Ovary (tissue), 7 donors: ENCODE measurements at regions not wholly inside any gene's neighbourhood (a gene's known extent, or its start where the extent isn't known, plus 50 kb on each side); places are given as distances from the start of the nearest gene placed in this dataset.
"Not testable (repeated sequence)": the region's sequence is repeated elsewhere in the genome, so short reads cannot be mapped to it uniquely, and the experiment has no call there.

ENCODE experiments used
- DNase-seq, 5 donors: peaks; one replicate each; pipeline ENCODE4 v3.0.0-alpha.2; 2019 to 2020
- H3K27ac ChIP-seq, 2 donors: fragments of 200-600 bp; one replicate each; pipeline versions ENCODE4 v1.5.1 to v1.8.0; 2019 to 2022
- H3K27me3 ChIP-seq: fragments of 200-600 bp; one replicate; pipeline ENCODE4 v1.8.0; 2022
- H3K36me3 ChIP-seq: fragments of 200-600 bp; sonication (generic); one replicate; pipeline ENCODE4 v1.5.1; 2019
- H3K4me1 ChIP-seq: one replicate; pipeline ENCODE4 v1.8.1; 2013; ENCODE audit warnings: mild to moderate bottlenecking, moderate library complexity; ENCODE audit not compliant: insufficient read depth
- H3K4me3 ChIP-seq: fragments of 200-600 bp; sonication (generic); one replicate; pipeline ENCODE4 v1.5.1; 2017
- H3K9me3 ChIP-seq, 2 donors: fragments of 200-600 bp in 1 of 2; sonication (generic) in 1 of 2; one replicate each; pipeline versions ENCODE4 v1.5.1 to v1.8.1; 2013 to 2019; ENCODE audit warnings: mild to moderate bottlenecking in 1 of 2, moderate library complexity in 1 of 2
- CTCF ChIP-seq, 3 donors: fragments of 450-650 bp in 2 of 3; fragments of 200-600 bp in 1 of 3; IDR thresholded peaks; one replicate each; pipeline versions ENCODE4 v1.5.1 to v1.8.0; 2016 to 2022; ENCODE audit warnings: antibody characterized with exemption in 3 of 3, mild to moderate bottlenecking in 1 of 3
- EP300 ChIP-seq: sonication (generic); formaldehyde crosslinking; IDR thresholded peaks from one replicate; pipeline ENCODE4 v1.6.1; 2017; ENCODE audit warnings: antibody characterized with exemption
- POLR2A ChIP-seq: fragments of 450-650 bp; IDR thresholded peaks from one replicate; pipeline ENCODE4 v1.6.1; 2017; ENCODE audit warnings: antibody characterized with exemption, mild to moderate bottlenecking, moderate library complexity
- WGBS, 3 donors: extraction: QIAGEN DNeasy Blood & Tissue Kit in 1 of 3; methylation state at CpG; one replicate each; pipeline versions ENCODE4 v1.1.5 to v1.1.7; 2013 to 2017; 5-methylcytosine and 5-hydroxymethylcytosine counted together
- intact Hi-C, 4 donors: fragments of 100-400 bp; cut with DNase I; formaldehyde crosslinking; loops; one replicate each; pipeline versions ENCODE4 v1.11.0 to v1.15.1; 2022 to 2023
- donor health status: DM: no; HTN: no; CAD: no; lungs with moderate emphysema.
- donor health status: DM: no; HTN: no; CAD: no.
- donor health status: Bipolar disorder and iron deficiency.
- donor health status: DM: no; HTN: no; CAD: no.
- donor health status: DM: yes; HTN: yes; CAD: no.

DNA sequence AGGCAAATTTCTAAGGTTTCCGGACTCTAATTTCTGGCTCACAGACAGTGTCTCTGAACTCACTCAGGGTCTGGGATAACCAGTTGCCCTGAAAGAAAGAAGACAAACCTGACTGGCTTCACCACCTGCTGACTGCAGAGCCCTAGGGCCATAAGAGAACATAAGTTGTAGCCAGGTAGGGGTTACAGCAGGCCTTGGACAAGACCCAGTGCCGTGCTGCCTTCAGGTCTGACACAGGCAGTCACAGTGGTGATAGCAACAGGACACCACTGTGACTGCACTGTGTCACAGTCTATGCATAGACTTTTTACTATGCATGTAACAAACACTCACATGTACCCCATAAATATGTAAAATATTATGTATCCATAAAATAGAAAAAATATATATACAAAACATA lies 508.5 kb downstream of the PID1 start:
- Histone ChIP-seq H3K27me3 (no peaks in the 10 kb centered on the region), H3K27ac (no peak overlapping the region), H3K4me1 (no peaks in the 10 kb centered on the region), H3K9me3 (no peaks in the 10 kb centered on the region), H3K4me3 (no peak overlapping the region), H3K36me3 (no peaks in the 10 kb centered on the region)
- TF ChIP-seq EP300 = no peak
- no peak for TF ChIP-seq POLR2A
- no peak for TF ChIP-seq CTCF (IDR thresholded peaks at IDR 0.05)
- WGBS, 3 donors = 93 to 95% (median 94%) methylated on average over 2 of the region's 2 CpGs
- intact Hi-C loops = no loop called here
- no peak for DNase-seq

- intact Hi-C loops, H3K9me3 ChIP-seq, H3K4me1 ChIP-seq, H3K36me3 ChIP-seq, DNase-seq, H3K27ac ChIP-seq, H3K27me3 ChIP-seq, H3K4me3 ChIP-seq: not testable (repeated sequence)
- 93 to 95% (median 94%) methylated on average over 25 of the region's 25 CpGs for WGBS, 3 donors
Measured at GRCh38 chr2:228755661-228756060, 515.4 kb downstream of the PID1 start.

- Histone ChIP-seq H3K36me3 (no peaks in the 10 kb centered on the region), H3K4me3 (no peak overlapping the region), H3K27ac (no peak overlapping the region), H3K27me3 (no peaks in the 10 kb centered on the region), H3K9me3 (no peaks in the 10 kb centered on the region), H3K4me1 (no peaks in the 10 kb centered on the region)
- TF ChIP-seq CTCF (IDR thresholded peaks at IDR 0.05) (no peak), EP300 (no peak), POLR2A (no peak)
- DNase-seq = no peak
- 58 to 63% (median 60%) methylated on average over 6 of the region's 6 CpGs for WGBS, 3 donors
- intact Hi-C loops = no loop called here
Measured at GRCh38 chr2:228747483-228747882, 523.6 kb downstream of the PID1 start.

DNA sequence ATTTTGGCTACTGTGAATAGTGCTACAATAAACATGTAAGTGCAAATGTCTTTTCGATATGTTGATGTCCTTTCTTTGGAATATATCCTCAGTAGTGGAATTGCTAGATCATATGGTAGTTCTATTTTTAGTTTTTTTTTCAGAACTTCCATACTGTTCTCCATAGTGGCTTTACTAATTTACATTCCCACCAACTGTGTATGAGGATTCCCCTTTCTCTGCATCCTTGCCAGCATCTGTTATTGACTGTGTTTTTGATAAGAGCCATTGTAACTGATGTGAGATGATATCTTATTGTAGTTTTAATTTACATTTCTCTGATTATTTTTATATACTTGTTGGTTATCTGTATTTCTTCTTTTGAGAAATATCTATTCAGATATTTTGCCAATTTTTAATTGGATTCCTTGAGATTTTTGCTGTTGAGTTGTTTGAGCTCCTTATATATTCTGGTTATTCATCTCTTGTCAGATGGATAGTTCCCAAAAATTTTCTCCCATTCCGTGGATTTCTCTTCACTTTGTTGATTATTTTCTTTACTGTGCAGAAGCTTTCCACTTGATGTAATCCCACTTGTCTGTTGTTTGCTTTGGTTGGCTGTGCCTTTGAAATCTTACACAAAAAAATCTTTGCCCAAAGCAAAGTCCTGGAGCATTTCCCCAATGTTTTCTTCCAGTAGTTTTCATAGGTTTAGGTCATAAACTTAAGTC lies 532.3 kb downstream of the PID1 start:
- TF ChIP-seq POLR2A = no peak
- no peak for TF ChIP-seq EP300
- TF ChIP-seq CTCF (IDR thresholded peaks at IDR 0.05) = no peak
- 59 to 80% (median 69%) methylated on average over 2 of the region's 2 CpGs for WGBS, 3 donors
- DNase-seq = no peak
- intact Hi-C loops = no loop called here
- no peaks in the 10 kb centered on the region for H3K9me3 ChIP-seq
- no peaks in the 10 kb centered on the region for H3K27me3 ChIP-seq
- no peaks in the 10 kb centered on the region for H3K36me3 ChIP-seq
- no peak overlapping the region for H3K4me3 ChIP-seq
- no peak overlapping the region for H3K27ac ChIP-seq
- no peaks in the 10 kb centered on the region for H3K4me1 ChIP-seq

DNA sequence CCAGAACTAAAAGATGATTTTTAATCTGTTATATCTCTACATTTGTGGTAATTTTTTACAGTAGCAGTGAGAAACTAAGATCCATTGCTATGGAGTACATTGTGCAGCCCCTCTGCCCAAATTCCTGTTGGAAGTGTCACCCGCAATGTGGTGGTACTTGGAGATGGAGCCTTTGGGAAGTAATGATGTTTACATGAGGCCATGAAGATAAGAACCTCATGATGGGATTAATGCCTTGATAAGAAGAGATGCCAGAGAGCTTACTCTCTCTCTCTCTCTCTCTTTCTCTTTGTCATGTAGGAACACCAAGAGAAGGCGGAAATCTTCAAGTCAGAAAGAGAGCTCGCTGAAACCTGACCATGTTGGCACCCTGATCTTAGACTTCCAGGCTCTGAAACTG lies 535.4 kb downstream of the PID1 start:
- intact Hi-C loops = no loop called here
- DNase-seq = no peak

More for the DNA sequence above, 535.4 kb downstream of the PID1 start:
- no peak overlapping the region for H3K4me3 ChIP-seq
- H3K9me3 ChIP-seq = no peaks in the 10 kb centered on the region
- no peak overlapping the region for H3K27ac ChIP-seq
- TF ChIP-seq EP300 = no peak
- no peak for TF ChIP-seq CTCF (IDR thresholded peaks at IDR 0.05)
- TF ChIP-seq POLR2A = no peak
- WGBS, 3 donors = 98 to 99% (median 99%) methylated on average over 3 of the region's 3 CpGs
- H3K4me1 ChIP-seq = no peaks in the 10 kb centered on the region
- H3K36me3 ChIP-seq = no peaks in the 10 kb centered on the region
- no peaks in the 10 kb centered on the region for H3K27me3 ChIP-seq
